ENCODE measurements at regions not wholly inside any gene's neighbourhood (a gene's known extent, or its start where the extent isn't known, plus 50 kb on each side); places are given as distances from the start of the nearest gene placed in this dataset.
"Not testable (repeated sequence)": the region's sequence is repeated elsewhere in the genome, so short reads cannot be mapped to it uniquely, and the experiment has no call there.

DNA sequence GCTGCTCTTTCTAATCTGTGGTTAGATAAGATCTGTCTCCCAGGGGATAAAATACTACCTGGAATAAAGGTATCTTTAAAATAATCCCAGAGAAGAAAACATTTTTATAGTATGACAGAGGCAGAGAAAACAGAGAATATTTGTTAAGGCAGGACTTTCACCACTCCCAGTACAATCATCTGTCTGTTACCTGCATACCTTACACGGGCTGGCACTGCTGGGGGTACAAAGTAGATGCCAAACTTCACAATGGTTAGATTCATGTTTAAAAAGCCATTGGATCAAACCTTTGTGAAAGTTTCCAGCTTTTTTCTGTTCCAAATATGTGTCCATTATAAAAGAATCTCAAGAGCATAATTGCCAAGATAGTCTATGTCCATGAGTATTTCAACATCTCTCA, 273.6 kb upstream of the BTG1 start:
- no peak for DNase-seq

DNA sequence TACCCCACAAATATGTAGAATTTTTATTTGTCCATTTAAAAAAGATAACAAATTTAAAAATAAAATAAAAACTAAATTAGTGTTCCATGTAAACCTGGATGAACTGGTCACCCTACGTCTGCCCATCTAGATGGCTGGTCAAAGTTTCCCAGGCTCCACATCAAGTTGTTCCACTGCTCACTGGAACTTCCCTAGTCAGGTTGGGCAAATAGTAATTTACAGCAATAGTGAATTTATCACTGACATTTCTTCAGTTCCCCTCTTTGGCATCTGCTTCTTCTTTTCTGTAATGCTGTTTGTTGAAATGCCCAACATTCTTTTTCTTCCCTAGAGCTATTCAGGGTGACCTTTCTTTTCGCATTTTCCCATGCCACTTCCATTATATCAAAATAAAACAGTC, 272.7 kb upstream of the BTG1 start:
- no peak for DNase-seq

DNA sequence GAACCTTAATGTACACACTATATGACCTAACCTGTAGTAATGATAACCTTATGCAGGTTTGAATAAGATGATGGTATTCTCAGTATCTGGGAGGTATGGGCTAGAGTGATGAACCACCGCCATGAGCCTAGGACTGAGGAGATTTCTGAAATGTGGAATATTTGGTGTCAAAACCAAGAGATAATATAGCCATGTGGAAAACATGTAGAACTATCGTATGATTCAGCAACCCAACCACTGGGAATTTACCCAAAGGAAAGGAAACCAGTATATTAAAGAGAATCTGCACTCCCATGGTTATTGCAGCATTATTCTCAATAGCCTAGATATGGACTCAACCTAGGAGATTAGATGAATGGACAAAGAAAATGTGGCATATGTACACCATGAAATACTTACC, 271.7 kb upstream of the BTG1 start:
- no peak for DNase-seq

DNA sequence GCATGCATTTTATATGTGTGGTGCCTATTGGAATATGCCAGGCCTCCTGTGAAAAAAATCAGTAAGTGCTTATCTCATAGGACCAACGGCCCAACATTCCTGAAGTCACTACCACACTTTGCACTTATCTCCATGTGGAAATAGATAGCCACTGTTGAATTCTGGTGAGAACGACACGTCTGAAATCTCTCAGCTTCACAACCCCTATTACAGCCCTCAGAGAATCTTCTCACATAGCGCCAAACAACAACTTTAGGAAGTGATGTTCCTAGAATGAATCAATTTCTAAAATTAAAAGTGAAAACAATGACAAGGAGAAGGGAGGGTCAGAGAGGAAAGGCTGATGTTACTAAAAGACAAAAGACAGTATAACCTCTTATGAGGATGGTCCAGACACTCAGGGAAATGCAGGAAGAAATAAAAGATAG, 270.8 kb upstream of the BTG1 start:
- DNase-seq = no peak

DNA sequence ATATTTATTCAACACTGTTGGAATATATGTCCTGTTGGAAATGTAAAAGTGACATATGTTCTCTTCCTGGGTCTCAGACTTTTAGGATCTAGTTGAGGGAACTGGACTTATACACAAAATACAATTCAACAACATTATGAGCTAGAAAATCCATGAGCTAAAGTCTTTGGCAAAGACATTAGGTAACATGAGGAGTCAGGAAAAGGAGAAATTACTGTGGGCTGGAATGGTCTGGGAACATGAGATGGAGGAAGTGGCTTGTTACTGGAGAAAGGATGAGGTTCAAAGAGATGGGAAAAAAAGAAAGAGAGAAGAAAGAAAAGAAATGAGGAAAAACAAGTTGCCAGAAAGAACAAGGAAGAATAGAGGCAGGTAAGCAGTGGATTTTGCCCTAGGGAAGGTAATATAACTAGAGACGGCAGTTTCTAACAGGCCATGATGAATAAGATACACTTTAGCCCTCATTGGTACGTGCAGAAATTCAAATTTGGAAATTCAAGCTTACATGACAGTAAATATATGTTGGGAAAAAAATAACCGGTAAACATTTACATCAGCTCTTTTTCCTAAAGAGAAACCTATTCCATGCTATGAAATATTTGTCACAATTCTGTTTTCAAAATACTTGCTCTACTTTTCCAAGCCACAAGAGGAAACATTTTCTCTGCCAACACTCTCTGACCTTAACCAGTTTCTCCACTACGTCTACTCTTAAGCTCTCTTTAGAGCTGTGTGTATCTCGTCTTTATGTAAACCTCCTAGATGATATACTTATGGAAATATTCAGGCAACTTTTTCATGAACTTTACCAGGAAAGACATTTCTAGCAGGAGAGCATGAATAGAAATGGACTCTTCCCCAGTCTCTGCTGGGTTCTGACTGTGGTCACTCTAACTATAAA, 268.8 kb upstream of the BTG1 start:
- no peak for DNase-seq

DNA sequence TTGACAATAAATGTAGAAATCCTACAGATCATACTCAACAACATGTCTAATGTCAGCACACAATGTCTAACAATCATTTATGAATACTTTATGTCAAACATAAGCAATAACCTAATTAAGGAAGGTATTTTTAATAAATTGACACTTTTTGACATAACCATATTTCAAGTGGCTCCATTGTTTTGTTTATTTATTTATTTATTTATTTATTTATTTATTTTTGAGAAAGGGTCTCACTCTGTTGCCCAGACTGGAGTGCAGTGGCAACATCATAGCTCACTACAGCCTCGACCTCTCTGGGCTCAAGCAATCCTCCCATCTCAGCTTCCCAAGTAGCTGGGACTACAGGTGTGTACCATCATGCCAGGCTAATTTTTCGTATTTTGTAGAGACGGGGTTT, 267.6 kb upstream of the BTG1 start:
- no peak for DNase-seq

DNA sequence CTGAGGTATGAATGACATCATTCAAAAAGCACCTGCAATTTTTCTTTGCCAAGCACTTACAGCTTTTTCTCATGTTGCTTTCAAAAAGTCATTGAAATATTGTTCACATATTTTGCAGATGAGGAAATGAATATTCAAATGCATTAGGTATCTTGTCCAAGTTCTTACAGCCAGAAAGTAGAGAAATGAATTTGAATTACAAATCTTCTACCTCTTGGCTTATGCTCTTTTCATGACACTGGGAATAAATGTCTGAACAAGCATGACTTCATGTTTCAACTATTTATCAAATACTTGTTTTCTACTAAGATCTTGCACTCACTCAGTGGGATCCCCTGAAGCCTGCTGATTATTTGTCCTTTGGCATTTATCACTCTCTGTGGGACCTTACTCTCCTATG, 267.2 kb upstream of the BTG1 start:
- DNase-seq = no peak

DNA sequence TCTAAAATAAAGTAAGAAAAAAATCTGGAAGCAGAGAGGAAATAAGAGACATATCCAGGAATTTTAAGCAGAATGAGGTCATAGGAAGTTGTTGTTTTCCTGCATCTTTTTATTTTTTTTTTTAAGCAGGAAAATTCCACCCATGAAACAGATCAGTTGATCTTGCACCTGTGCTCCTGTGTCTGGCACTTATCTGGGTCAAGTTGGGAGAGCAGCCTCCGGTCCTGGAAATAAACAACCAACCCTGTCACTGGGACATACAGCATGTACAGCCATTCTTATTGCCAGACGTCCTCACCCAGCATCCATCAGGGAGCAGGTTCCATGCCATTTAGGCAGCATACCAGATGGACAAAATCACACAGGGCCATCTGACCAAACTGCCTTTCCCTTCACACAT, 266.0 kb upstream of the BTG1 start:
- no peak for DNase-seq

DNA sequence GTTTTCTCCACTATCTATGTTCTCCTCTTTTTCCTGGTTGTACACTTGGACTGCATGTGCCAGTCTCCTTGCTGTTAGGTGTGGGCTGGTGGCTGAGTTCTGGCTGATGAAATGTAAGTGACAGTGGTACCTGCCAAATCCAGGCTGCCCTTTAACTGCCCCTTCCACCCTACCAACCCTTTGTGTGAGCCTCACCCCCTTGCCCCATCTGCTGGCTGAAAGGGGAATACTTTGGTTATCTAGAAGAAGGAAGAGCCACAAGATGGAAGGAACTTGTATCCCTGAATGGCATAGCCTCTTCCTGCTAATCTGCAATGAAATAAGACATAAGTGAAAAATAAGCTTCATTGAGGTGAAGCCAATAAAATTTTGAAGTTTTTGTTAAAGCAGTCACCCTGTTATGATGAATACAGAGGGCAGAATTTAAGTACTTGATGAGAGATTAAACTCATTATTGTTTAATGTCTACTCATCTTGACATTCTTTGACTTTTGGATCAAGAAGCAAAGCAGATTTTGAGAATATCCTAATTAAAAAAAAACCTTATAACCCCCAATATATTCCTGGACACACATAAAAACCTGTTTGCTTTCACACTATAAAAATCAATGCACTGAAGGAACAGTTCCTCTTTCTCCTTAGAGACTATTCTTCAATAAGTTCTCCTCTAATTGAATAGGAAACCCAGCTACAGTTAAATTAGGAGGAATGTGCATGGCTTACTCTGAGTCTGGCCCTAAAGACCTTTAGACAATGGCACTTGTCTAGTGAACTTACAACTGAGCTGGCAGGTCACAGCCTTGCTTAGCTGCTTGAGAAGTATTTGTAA, 262.6 kb upstream of the BTG1 start:
- DNase-seq = no peak

DNA sequence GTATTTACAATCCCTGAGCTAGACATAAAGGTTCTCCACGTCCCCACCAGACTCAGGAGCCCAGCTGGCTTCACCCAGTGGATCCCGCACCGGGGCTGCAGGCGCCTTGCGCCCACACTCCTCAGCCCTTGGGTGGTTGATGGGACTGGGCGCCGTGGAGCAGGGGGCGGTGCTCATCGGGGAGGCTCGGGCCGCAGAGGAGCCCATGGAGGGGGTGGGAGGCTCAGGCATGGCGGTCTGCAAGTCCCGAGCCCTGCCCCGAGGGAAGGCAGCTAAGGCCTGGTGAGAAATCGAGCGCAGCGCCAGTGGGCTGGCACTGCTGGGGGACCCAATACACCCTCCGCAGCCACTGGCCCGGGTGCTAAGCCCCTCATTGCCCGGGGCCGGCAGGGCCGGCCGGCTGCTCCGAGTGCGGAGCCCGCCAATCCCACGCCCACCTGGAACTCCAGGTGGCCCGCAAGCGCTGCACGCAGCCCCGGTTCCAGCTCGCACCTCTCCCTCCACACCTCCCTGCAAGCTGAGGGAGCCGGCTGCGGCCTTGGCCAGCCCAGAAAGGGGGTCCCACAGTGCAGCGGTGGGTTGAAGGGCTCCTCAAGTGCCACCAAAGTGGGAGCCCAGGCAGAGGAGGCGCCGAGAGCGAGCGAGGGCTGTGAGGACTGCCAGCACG, 260.9 kb upstream of the BTG1 start:
- not testable (repeated sequence) for DNase-seq

DNA sequence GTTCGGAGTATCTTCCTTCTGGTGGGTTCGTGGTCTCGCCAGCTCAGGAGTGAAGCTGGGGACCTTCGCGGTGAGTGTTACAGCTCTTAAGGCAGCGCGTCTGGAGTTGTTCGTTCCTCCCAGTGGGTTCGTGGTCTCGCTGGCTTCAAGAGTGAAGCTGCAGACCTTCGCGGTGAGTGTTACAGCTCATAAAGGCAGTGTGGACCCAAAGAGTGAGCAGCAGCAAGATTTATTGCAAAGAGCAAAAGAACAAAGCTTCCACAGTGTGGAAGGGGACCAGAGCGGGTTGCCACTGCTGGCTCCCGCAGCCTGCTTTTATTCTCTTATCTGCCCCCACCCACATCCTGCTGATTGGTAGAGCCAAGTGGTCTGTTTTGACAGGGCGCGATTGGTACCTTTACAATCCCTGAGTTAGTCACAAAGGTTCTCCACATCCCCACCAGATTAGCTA, 260.2 kb upstream of the BTG1 start:
- DNase-seq = not testable (repeated sequence)

DNA sequence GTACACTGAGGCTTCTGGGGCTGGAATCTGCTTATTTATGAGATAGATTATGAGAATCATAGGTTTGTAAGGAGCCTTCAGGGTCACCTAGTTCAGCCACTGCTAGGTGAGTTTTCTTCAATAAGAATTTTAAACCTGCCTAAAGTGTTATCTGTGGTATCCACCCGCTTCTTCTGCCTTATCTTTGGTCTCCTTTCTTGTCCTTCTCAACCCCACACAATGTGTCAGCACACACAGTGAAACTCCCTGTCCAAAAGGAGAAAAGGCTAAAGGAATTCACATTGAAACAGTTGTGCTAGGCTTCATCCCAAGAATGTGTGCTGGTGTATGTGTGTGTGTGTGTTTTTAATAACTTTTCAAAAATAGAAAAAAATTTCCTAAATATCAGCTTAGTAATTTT, 259.3 kb upstream of the BTG1 start:
- no peak for DNase-seq

DNA sequence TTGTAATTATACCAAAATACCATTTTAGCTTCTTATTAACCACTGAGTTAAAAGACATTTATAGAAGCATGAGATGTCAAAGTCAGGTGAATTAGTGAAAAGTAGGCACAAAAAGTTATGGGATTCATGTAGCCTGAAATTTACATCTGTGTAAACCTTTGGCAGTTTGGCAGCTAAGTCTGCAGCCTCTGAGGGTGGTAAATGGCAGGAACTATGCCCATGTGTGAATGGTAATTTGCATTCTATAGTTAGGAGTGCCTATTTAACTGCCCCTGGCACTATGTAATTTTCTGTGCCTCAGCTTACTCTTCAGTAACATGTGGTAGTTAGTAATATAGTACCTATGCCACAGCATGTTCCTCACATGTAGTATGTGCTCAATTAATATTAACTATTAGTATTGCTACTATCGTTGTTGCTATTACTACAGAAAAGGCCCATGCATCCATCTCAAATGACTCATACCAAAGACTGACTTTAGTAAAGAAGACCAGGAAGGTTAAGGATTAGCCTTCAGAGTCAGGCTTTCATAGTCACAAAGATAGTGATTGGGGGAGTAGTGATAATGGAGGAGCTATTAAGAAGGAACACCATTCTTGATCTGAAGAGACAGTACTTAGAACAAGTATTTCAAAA, 258.7 kb upstream of the BTG1 start:
- no peak for DNase-seq

DNA sequence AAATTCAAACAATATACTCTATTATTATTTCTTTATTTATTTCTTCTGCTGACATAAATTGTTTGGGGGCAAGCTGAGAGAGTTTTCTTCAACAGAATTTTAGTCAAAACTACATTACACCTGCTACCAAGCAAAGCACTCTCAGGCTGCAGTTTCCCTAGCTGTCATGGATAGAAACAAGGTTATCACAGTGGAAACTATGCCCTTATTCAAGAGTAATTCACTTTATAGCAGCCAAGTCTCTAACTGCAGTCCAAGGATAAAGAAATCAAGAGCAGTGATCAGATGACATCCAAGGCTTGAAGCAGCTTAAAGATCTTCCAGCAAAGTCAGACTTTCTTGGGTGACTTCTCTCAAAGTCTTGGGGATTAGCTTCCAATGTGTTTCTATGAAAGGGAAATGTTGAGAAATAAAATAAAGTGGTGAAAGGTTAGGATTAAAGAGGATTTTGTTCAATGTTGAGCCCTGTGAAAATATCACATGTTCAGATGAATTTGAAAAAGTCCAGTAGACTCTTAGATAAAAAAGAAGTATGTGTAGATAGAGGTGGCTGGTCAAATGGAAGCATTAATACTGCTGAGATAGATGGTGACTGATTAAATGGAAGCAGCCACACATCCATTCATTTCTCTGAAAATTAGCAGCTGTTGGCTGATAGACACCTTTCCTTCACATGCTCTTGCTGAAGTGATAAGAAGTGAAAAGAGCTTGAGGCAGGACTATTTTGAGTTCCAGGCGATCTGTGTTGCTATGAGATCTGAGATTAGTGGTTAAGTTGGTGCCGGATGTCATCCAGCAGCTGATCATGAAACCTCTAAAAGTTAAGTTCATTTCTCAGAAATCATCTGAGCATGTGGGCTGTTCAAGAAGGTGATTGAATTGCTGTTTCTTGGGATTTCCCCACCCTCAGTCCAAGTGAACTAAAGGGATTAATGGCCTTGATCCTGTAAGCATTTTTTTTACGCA, 257.8 kb upstream of the BTG1 start:
- no peak for DNase-seq

DNA sequence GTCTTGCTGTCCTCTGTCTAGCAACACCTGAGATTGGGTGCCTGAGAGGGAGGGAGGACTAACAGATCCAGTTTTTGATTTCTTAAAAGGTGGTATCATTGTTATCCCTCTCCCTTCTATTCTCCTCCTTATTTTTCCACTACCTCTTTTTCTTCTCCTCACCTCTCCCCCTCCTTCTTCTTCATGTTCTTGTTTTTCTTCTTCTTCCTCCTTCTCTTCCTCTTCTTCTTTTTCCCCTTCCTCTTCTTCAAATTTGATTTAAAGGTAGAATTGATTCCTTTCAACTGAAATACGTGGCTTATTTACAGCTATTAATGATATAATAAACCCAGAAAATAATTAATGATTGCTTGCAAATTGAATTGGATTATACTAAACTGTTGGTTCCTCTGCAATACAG, 256.8 kb upstream of the BTG1 start:
- DNase-seq = no peak

DNA sequence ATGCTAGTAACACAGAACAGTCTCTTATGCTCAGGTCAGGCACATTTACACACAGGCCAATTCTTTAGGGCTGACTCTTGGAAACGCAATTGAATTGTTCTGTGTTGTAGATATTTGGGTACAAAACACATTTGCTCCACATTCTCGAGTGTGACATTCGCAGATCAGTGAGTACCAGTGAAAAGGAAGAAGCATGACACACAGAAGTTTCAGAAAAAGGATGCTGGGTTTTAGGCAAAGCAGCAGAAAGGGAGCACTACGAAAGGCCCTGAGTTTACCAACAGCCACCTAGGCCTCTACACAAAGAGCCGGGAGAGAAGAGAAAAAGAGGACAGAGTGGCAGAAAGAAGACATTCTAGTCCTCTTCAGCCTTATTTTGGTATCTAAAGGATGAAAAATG, 254.4 kb upstream of the BTG1 start:
- no peak for DNase-seq

DNA sequence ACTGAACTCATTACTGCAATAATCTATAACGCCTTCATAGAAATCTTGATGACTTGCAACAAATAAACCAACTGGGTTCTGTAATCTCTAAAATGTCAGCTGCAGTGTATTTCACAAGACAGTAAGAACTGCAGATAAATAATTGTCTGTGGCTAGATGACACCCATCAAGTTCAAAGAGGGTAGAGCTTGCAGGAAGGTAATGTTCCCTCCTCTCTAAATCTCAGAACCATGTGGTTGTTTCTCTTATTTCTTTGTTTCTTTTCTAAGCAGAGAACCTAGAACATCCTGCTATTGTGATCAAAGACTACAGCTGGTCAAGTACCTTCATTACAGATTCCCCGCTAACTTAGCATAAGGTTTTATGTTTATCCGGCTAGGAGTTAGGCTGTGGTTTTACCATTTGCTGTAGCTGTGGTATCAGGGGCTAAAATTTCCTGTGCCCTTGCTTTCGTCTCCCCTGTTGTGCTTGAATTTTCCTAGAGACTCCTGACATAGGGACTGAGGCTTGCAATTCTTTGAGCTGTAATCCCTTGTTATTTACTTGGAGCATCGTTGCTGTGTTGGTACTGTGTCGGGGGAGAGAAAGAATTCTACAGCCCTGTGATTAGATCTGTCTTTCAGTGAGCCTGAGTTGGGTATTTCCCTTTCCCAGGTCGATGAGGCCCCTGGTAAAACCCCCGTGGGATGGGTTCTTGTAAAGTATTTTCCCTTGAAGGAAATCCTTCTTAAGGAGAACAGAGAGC, 253.1 kb upstream of the BTG1 start:
- no peak for DNase-seq

DNA sequence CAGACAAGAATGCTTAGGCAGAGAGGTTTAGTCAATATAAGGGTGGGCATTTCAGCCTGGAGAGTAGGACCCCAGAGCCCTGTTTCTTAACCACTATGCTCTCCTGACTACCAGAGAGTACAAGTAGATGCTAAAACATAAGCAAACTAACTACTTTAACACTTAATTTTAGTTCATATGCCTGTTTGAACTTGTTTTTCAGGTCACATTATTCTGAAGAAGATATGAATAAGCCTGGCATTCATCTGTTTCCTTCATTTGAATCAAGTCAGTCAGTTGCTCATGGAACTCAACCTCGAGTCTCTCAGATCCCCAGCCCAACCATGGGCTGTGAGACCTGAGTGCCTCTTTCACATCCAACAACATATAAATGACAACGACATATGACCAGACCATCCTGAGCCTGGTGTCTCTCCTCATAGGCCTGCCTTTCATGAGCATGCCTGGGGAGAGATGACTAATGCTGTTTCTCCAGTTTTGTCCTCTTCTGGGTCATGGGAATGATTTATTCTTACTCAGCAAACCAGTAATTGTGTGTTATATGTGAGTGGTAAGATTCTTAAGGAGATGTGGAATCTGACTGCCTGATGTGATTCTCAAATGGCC, 251.1 kb upstream of the BTG1 start:
- no peak for DNase-seq

DNA sequence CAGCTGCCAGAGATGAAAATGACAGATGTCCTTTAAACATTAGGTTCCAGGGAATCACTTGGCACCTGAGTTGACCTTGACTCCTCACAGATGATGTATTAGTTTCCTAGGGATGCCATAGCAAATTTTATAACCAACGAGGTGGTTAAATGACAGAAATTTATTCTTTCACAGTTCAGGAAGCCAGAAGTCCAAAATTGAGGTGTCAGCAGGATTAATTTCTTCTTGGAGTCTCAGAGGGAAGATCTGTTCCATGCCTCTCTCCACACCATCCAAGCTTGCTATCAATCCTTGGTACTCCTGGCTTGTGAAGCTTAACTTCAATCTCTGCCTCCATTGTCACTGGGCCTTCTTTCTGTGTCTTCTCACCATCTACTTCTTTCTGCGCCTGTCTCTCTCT, 249.7 kb upstream of the BTG1 start:
- no peak for DNase-seq

DNA sequence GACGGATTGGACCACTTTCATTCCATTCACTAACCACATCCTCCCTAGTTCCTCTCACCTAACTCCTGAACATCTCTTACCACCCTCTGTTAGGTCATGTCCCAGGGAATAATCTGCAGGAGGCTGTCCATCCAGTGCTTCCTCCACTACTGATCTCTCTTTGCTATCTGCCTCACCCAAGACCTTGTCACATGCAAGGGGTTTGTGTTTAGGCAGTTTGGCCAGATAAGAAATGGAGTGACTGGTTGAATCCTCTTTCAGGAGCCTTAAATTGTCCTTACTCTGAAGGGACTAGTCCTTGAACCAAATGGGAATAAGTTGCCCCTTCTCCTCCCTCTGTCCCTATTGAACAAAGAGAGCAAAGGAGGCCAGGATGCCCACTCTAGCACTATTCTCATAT, 249.2 kb upstream of the BTG1 start:
- DNase-seq = no peak
